Transverse colon (tissue), 4 donors: ENCODE measurements at regions not wholly inside any gene's neighbourhood (a gene's known extent, or its start where the extent isn't known, plus 50 kb on each side); places are given as distances from the start of the nearest gene placed in this dataset.

Experiments used
- DNase-seq: peaks from one replicate; pipeline ENCODE4 v3.0.0-alpha.2; 2019
- H3K27ac ChIP-seq, 4 donors: fragments of 200-600 bp; sonication (generic); 2 replicates each; pipeline ENCODE4 v1.5.1; 2016 to 2018; ENCODE audit warnings: inconsistent platforms in 4 of 4
- H3K27me3 ChIP-seq: fragments of 200-600 bp; sonication (generic); 2 replicates; pipeline ENCODE4 v1.5.1; 2017; ENCODE audit warnings: inconsistent platforms
- H3K36me3 ChIP-seq, 4 donors: fragments of 200-600 bp; sonication (generic); 2 replicates each; pipeline ENCODE4 v1.5.1; 2017 to 2019; ENCODE audit warnings: inconsistent platforms in 4 of 4
- H3K4me1 ChIP-seq, 4 donors: fragments of 200-600 bp; sonication (generic); 2 replicates each; pipeline ENCODE4 v1.5.1; 2017 to 2020; ENCODE audit warnings: inconsistent platforms in 4 of 4
- H3K4me3 ChIP-seq, 4 donors: fragments of 200-600 bp; sonication (generic); 1 replicate in 1 of 4; 2 replicates in 3 of 4; pipeline versions ENCODE4 v1.5.1 to v1.6.1; 2017 to 2019; ENCODE audit warnings: inconsistent platforms in 4 of 4
- H3K9me3 ChIP-seq, 2 donors: fragments of 200-600 bp; sonication (generic); 2 replicates each; pipeline ENCODE4 v1.5.1; 2017 to 2019; ENCODE audit warnings: inconsistent platforms in 2 of 2
- EP300 ChIP-seq: sonication (generic); formaldehyde crosslinking; IDR thresholded peaks from one replicate; pipeline ENCODE4 v1.6.1; 2017; ENCODE audit warnings: antibody characterized with exemption, low read depth
- POLR2A ChIP-seq: fragments of 450-650 bp; IDR thresholded peaks from one replicate; pipeline ENCODE4 v1.6.1; 2016; ENCODE audit warnings: antibody characterized with exemption, mild to moderate bottlenecking, moderate library complexity
- POLR2AphosphoS5 ChIP-seq, 3 donors: sonication (generic); formaldehyde crosslinking; IDR thresholded peaks; one replicate each; pipeline ENCODE4 v1.6.1; 2016; ENCODE audit warnings: antibody characterized with exemption in 3 of 3
- WGBS, 2 donors: methylation state at CpG; one replicate each; pipeline ENCODE4 v1.1.5; 2018; ENCODE audit warnings: low coverage in 1 of 2; 5-methylcytosine and 5-hydroxymethylcytosine counted together
- in situ Hi-C, 4 donors: fragments of 200-750 bp; cut with MboI; loops; one replicate each; pipeline versions ENCODE4 v1.15.0 to v1.15.1; 2017; ENCODE audit warnings: low sequenced_read_pairs in 3 of 4, low pct_ligation_motif_present in 1 of 4, low pct_unique_long_range_greater_than_20kb in 1 of 4
- intact Hi-C: fragments of 100-400 bp; cut with DNase I; formaldehyde crosslinking; loops from one replicate; pipeline ENCODE4 v1.15.1; 2023; ENCODE audit warnings: low total_unique reads
- TF ChIP-seq, protein P1 (sequence below), 5 experiments: fragments of 200-600 bp in 3 of 5; fragments of 450-650 bp in 2 of 5; sonication (generic) in 3 of 5; IDR thresholded peaks; 1 replicate in 2 of 5; 2 replicates in 3 of 5; pipeline ENCODE4 v1.5.1; 2016 to 2017; ENCODE audit warnings: antibody characterized with exemption in 5 of 5, inconsistent platforms in 3 of 5, mild to moderate bottlenecking in 2 of 5, moderate library complexity in 1 of 5

DNA sequence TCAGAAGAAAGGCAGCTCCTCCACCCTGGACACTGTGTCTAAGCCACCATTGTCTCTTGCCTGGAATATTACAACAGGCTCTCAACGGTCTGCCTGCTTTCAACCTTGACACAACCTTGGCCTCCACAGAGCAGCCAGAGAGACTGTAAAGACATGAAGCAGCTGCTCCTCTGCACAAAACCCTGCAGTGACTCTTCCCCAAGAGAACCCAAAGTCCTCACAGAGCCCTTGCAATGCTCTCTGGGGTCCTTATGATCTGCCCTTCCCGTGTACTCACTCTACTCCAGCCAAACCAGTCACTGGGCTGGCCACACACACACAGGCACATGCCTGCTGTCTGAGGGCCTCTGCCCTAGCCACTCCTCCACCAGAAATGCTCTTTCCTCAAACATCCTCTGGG lies 75.9 kb upstream of the CPEB2 start:
- TF ChIP-seq POLR2AphosphoS5 (IDR thresholded peaks at IDR 0.05): no peak
- Histone ChIP-seq H3K4me3 (no peak overlapping the region), H3K4me1 (no peaks in the 10 kb centered on the region), H3K27ac (no peak overlapping the region), H3K27me3 (no peaks in the 10 kb centered on the region), H3K36me3 (no peaks in the 10 kb centered on the region), H3K9me3 (no peaks in the 10 kb centered on the region)
- in situ Hi-C loops (no loop called here), intact Hi-C loops (loop anchor here (10.0 kb wide), 1 partner anchor 82 kb away; no protein-coding TSS in a partner anchor)
- no peak for DNase-seq
- 60% methylated on average over 1 of the region's 2 CpGs for WGBS, 2 donors

DNA sequence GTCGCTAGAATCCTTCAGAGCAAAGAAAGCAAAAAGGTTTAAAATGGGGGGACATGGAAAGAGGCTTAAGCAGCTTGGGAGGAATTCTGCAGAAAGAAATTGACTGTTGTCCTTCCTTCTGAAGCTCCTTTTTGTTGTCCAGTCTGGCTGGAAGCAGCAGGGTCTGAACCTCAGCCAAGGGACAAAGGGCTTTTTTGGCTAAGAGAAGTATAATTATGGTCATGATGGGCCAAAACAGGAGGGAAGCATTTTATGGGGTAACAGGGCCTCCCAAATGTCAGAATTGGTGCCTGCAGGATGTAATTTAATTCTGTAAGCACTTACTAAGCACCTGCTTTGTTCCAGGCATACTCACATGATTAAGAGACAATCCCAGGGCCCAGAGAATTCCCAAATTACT lies 74.2 kb upstream of the CPEB2 start:
- Histone ChIP-seq H3K9me3 (no peaks in the 10 kb centered on the region), H3K4me3 (no peak overlapping the region), H3K27me3 (no peaks in the 10 kb centered on the region), H3K4me1 (no peaks in the 10 kb centered on the region), H3K36me3 (no peaks in the 10 kb centered on the region), H3K27ac (no peak overlapping the region)
- no peak for DNase-seq
- WGBS, 2 donors: 82 to 83% methylated on average over 1 of the region's 1 CpG
- intact Hi-C loops: loop anchor here (10.0 kb wide), 1 partner anchor 83 kb away; no protein-coding TSS in a partner anchor
- no peak for TF ChIP-seq POLR2A
- TF ChIP-seq EP300: no peak
- no peak for TF ChIP-seq POLR2AphosphoS5 (IDR thresholded peaks at IDR 0.05)
- TF ChIP-seq, protein P1, sequence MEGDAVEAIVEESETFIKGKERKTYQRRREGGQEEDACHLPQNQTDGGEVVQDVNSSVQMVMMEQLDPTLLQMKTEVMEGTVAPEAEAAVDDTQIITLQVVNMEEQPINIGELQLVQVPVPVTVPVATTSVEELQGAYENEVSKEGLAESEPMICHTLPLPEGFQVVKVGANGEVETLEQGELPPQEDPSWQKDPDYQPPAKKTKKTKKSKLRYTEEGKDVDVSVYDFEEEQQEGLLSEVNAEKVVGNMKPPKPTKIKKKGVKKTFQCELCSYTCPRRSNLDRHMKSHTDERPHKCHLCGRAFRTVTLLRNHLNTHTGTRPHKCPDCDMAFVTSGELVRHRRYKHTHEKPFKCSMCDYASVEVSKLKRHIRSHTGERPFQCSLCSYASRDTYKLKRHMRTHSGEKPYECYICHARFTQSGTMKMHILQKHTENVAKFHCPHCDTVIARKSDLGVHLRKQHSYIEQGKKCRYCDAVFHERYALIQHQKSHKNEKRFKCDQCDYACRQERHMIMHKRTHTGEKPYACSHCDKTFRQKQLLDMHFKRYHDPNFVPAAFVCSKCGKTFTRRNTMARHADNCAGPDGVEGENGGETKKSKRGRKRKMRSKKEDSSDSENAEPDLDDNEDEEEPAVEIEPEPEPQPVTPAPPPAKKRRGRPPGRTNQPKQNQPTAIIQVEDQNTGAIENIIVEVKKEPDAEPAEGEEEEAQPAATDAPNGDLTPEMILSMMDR (IDR thresholded peaks at IDR 0.05): no peak
- in situ Hi-C loops: no loop called here

DNA sequence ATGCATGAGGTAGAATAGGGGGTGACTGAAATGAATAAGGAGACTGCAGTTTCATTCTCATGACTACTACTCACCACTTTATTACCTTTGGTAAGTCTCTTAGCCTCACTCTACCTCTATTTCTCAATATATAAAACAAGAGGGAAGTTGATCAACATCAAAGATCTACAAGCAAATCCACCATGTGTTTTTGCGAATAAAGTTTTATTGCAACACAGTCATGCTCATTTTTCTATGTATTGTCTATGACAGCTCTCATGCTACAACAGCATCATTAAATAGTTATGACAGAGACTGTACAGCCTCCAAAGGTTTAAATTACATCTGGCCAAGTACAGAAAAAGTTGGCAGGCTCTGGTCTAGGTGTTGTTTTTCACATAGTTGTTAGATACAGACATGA lies 72.6 kb upstream of the CPEB2 start:
- no peak for DNase-seq
- intact Hi-C loops (loop anchor here (1.0 to 10.0 kb wide), 3 partner anchors 30 to 85 kb away; no protein-coding TSS in a partner anchor), in situ Hi-C loops (no loop called here)
- no peaks in the 10 kb centered on the region for H3K4me1 ChIP-seq
- no peaks in the 10 kb centered on the region for H3K9me3 ChIP-seq
- H3K36me3 ChIP-seq: no peaks in the 10 kb centered on the region
- no peak overlapping the region for H3K4me3 ChIP-seq
- 98 to 100% methylated on average over 1 of the region's 1 CpG for WGBS, 2 donors
- H3K27ac ChIP-seq: no peak overlapping the region
- no peaks in the 10 kb centered on the region for H3K27me3 ChIP-seq
- TF ChIP-seq, protein P1 (IDR thresholded peaks at IDR 0.05): no peak

DNA sequence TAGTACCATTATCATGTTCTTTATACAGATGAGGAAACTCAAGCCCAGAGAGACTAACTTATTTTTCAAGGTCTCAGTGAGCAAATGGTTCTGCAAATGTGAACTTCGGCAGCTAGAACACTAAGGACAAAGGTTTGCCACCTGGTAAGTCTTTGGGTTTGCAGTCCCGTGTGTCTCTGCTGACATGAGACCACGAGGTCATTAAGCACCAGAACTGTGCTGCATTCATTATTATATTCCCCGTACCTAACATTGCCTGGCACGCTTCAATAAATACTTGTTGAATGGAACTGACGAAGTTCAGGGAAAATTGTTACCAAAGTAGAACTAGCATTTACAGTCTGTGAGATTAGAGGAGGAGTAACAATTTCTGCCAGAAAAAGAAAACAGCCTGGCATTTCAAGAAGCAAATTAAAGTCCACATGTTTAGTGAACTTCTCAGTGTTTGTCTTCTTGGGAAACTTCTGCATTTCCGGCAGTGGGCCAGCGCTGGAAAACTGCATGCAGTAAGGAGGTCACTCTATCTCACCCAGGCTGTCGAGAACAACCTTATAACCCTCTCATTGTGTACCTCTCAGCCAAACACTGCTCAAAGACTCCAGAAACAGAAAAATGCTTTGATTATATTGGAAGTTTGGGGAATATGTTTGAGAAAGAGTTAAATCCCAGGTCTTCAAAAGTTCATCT lies 67.4 kb upstream of the CPEB2 start:
- no peaks in the 10 kb centered on the region for H3K4me1 ChIP-seq
- H3K27ac ChIP-seq: no peak overlapping the region
- no peaks in the 10 kb centered on the region for H3K9me3 ChIP-seq
- H3K27me3 ChIP-seq: no peaks in the 10 kb centered on the region
- H3K4me3 ChIP-seq: no peak overlapping the region
- WGBS, 2 donors: 63 to 78% methylated on average over 8 to 9 of the region's 9 CpGs
- in situ Hi-C loops: no loop called here
- TF ChIP-seq POLR2AphosphoS5 (IDR thresholded peaks at IDR 0.05) (no peak), POLR2A (no peak), EP300 (no peak)
- TF ChIP-seq, protein P1 (IDR thresholded peaks at IDR 0.05): no peak
- H3K36me3 ChIP-seq: no peaks in the 10 kb centered on the region
- no peak for DNase-seq
- intact Hi-C loops: no loop called here

DNA sequence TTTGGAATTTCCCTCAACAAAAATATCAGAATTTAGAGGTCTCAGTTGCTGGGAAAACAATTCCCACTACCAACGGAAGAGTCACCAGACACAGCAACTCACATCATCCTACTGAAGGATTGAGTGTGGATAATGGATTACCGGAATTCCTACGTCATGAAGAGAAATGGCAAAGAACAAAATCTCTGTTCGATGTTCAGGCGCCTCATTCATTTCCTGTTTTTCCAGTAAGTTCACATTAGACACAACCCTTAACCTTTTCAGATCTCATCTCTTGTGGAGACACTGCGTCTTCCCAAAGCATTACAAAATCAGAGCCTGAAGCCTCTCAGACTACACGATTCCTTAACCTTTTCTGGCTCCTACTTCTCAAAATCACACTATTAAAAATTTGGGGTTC lies 58.5 kb upstream of the CPEB2 start:
- Histone ChIP-seq H3K4me3 (no peak overlapping the region), H3K27me3 (no peaks in the 10 kb centered on the region), H3K9me3 (no peaks in the 10 kb centered on the region), H3K36me3 (no peaks in the 10 kb centered on the region), H3K4me1 (no peaks in the 10 kb centered on the region), H3K27ac (no peak overlapping the region)
- in situ Hi-C loops (no loop called here), intact Hi-C loops (no loop called here)
- TF ChIP-seq, protein P1 (IDR thresholded peaks at IDR 0.05): no peak
- TF ChIP-seq EP300: no peak
- no peak for TF ChIP-seq POLR2AphosphoS5 (IDR thresholded peaks at IDR 0.05)
- TF ChIP-seq POLR2A: no peak
- 67 to 88% methylated on average over 7 of the region's 7 CpGs for WGBS, 2 donors
- DNase-seq: no peak
